Right lobe of liver (tissue), 4 donors: ENCODE measurements at regions not wholly inside any gene's neighbourhood (a gene's known extent, or its start where the extent isn't known, plus 50 kb on each side); places are given as distances from the start of the nearest gene placed in this dataset.

Source experiments
- CTCF ChIP-seq, 4 donors: fragments of 200-600 bp in 3 of 4; fragments of 450-650 bp in 1 of 4; IDR thresholded peaks; one replicate each; pipeline versions ENCODE4 v1.5.1 to v1.8.0; 2016 to 2022; ENCODE audit warnings: antibody characterized with exemption in 4 of 4, mild to moderate bottlenecking in 2 of 4
- POLR2A ChIP-seq: fragments of 450-650 bp; IDR thresholded peaks from one replicate; pipeline ENCODE4 v1.6.1; 2017; ENCODE audit warnings: antibody characterized with exemption, mild to moderate bottlenecking
- donor health status: DM: no; HTN: no; CAD: no.
- donor health status: DM: no; HTN: no; CAD: no.
- donor health status: DM: no; HTN: yes; CAD: no.

DNA sequence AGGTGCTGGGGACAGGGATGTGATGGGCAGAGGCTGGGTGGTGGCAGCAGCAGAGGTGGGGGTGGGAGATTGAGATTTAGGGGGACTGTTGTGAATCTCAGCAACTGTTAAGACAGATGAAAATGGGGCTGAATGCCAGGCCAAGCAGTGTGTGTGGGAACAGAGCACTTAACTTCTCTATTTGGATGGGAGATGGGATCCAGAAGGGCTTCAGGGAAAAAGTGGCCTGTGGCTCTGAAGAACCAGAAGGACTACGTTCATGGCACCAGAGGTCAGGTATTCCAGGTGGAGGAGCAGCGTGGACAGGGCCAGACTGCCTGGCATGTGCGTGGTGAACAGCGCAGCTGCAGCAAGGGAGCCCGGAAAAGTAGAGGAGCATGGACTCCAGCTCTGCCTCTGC lies 82.6 kb upstream of the SYT13 start:
- TF ChIP-seq CTCF (IDR thresholded peaks at IDR 0.05) (no peak), POLR2A (no peak)
